IPS-20b (cell line): ENCODE measurements at regions not wholly inside any gene's neighbourhood (a gene's known extent, or its start where the extent isn't known, plus 50 kb on each side); places are given as distances from the start of the nearest gene placed in this dataset.

Source experiments
- H3K27ac ChIP-seq: one replicate; pipeline ENCODE4 v1.5.1; 2013; ENCODE audit warnings: low read length
- H3K27me3 ChIP-seq: 2 replicates; pipeline ENCODE4 v1.6.1; 2013; ENCODE audit warnings: mild to moderate bottlenecking, low read length, inconsistent platforms; ENCODE audit not compliant: insufficient read depth
- H3K36me3 ChIP-seq: 2 replicates; pipeline ENCODE4 v1.6.1; 2013; ENCODE audit warnings: low read depth, mild to moderate bottlenecking, inconsistent platforms, low read length, moderate library complexity; ENCODE audit not compliant: insufficient read depth
- H3K4me1 ChIP-seq: 2 replicates; pipeline ENCODE4 v1.6.1; 2013; ENCODE audit warnings: mild to moderate bottlenecking, control low read depth, inconsistent platforms, low read length, moderate library complexity; ENCODE audit not compliant: insufficient read depth
- H3K4me3 ChIP-seq: 2 replicates; pipeline ENCODE4 v1.5.1; 2013; ENCODE audit warnings: mild to moderate bottlenecking, low read length, inconsistent platforms
- H3K9ac ChIP-seq: 2 replicates; pipeline ENCODE4 v1.6.1; 2013; ENCODE audit warnings: low read depth, mild to moderate bottlenecking, inconsistent platforms, low read length, moderate library complexity
- H3K9me3 ChIP-seq: 2 replicates; pipeline ENCODE4 v1.6.1; 2013; ENCODE audit warnings: mild to moderate bottlenecking, low read depth, low read length, inconsistent platforms; ENCODE audit not compliant: insufficient read depth

DNA sequence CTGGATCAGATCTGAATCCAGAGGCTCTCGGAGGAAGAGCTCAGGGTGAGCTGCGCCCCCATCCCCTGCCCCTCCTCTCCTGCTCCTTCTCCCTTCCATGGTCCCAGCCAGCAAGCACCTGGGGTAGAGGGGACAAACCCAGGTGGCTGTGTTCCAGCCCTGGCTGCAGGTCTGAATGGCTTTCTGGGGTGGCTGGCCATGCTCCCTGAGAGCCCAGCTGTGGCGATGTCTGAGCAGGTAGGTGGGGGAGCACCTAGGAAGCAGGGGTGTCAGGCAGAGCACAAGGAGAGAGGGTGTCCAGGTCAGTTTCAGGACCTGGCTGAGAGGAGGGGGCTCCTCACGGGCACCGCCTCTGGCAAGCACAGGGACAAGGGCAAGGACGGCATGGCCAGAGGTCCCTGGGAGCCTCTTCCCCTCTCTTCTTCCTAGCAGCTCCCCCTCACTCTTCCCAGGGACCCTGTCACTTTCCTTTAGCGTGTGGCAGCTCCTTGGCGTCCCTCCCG is 310.0 kb downstream of the SEC14L1 start:
- Histone ChIP-seq H3K36me3 (no peaks in the 10 kb centered on the region), H3K9ac (peak overlapping the region; percentile 92), H3K27ac (peak overlapping the region; percentile 80), H3K4me3 (peak overlapping the region; percentile 75), H3K4me1 (peaks cover 28% of the 10 kb centered on the region), H3K27me3 (no peaks in the 10 kb centered on the region), H3K9me3 (no peaks in the 10 kb centered on the region)

DNA sequence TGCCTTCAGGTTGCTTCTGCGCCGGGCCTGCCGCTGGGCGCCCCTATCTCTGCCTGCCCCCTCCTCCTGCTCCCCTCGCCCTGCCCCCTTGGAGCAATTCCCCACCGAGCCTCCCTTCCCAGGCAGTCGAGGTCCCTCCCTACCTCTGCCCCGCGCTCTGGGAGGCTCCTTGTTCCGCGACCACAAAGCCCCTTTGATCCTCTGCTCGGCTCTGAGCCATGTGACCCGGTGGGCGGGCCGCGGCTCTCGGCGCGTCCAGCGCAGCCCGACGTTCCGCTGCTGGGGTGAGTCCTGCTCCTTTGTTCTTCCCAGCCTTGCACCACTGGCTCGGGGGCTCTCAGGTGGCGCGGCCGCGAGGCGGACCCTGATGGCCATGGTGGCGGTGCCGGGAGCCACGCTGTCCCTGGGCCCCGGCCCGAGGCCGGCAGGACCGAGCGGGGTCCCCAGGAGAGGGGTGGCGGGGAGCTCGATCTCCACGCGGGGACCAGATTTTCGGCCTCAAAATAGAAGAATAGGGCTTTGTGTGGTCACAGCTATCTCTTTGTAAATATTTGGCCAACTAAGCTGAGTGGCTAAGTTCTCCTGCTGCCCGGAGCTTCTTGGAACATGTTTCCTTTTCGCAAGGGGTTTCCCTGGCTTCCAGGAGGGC is 310.6 kb downstream of the SEC14L1 start:
- no peaks in the 10 kb centered on the region for H3K9me3 ChIP-seq
- H3K36me3 ChIP-seq: no peaks in the 10 kb centered on the region
- peak overlapping the region; percentile 92 for H3K9ac ChIP-seq
- peaks cover 28% of the 10 kb centered on the region for H3K4me1 ChIP-seq
- peak overlapping the region; percentile 80 for H3K27ac ChIP-seq
- no peaks in the 10 kb centered on the region for H3K27me3 ChIP-seq
- peak overlapping the region; percentile 75 for H3K4me3 ChIP-seq

GRCh38 chr17:77451894-77452852 is 311.4 kb downstream of the SEC14L1 start:
- peaks cover 28% of the 10 kb centered on the region for H3K4me1 ChIP-seq
- H3K27ac ChIP-seq: peak overlapping the region; percentile 80
- no peaks in the 10 kb centered on the region for H3K9me3 ChIP-seq
- no peaks in the 10 kb centered on the region for H3K36me3 ChIP-seq
- H3K4me3 ChIP-seq: peak overlapping the region; percentile 75
- no peaks in the 10 kb centered on the region for H3K27me3 ChIP-seq
- peak overlapping the region; percentile 92 for H3K9ac ChIP-seq

DNA sequence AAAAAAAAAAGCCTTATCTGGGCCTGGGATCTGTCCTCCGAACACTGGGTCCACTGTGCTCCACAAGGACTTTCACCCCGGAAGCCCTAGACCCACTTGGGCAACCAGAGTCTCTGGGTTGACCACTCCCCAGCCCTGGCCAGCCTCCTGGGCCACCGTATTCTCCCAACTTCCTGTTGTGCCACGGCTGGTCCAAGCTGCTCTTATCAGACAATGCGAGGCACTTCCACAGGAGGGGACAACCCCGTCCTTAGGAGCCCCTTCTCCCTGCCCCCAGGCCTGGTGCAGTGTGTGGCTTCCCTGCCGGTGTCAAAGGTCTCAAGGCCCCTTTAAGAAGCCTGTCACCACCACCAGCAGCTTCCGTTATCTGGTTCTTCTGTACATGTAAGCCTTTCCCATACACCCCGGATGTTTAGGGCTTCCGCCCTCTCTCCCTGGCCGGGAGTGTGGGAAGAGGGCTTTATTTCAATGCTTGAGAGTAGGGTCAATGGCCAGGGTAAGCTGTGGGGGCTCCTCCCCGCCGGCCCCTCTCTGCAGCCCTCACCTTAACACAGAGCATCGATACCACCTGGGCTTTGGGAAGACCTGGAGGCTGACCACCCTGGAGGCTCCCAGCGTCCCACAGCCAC is 313.0 kb downstream of the SEC14L1 start:
- H3K4me3 ChIP-seq: no peak overlapping the region
- H3K27me3 ChIP-seq: no peaks in the 10 kb centered on the region
- H3K9me3 ChIP-seq: no peaks in the 10 kb centered on the region
- H3K27ac ChIP-seq: no peak overlapping the region
- peaks cover 28% of the 10 kb centered on the region for H3K4me1 ChIP-seq
- H3K36me3 ChIP-seq: no peaks in the 10 kb centered on the region
- no peak overlapping the region for H3K9ac ChIP-seq

- Histone ChIP-seq H3K27me3 (no peaks in the 10 kb centered on the region), H3K9ac (no peak overlapping the region), H3K4me3 (no peak overlapping the region), H3K27ac (no peak overlapping the region), H3K36me3 (no peaks in the 10 kb centered on the region), H3K9me3 (no peaks in the 10 kb centered on the region), H3K4me1 (peaks cover 28% of the 10 kb centered on the region)
Observed at GRCh38 chr17:77454242-77455095, 313.7 kb downstream of the SEC14L1 start.

DNA sequence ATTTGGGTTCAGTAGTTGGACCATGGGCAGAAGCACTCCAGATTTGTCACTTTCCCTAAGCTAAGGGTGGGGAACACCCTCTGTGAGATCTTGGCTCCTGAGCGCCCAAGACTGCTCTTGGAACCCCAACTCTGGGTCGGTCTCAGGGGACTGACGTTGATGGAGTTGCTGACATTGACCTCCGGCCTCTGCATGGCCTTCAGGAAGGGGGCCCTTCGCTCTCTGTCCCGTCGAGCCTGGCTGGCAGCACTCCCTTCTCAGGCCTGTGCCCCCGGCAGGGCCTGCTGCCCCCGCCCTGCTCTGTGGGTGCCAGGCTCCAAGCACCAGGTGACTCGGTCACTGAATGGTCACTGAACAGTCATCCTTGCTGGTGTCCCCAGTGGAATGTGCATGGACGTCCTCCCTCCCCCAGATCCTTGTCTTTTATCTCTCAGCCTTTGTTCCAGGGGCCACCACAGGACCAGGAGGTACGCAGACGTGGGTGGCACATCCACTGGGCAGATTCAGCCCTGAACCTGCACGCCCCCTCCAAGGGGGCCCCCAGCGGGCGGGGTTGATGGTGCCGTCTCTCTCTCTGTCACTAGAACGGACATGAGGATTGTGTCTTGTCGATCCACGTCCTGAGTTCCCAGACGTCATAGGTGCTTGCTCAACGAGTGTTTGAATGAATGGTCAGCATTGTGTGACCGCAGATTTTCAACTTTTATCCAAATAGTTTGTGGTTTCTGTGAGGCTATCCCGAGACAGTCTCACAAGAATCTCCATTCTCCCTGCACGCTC is 314.5 kb downstream of the SEC14L1 start:
- Histone ChIP-seq H3K4me3 (no peak overlapping the region), H3K27me3 (no peaks in the 10 kb centered on the region), H3K9me3 (no peaks in the 10 kb centered on the region), H3K36me3 (no peaks in the 10 kb centered on the region), H3K27ac (no peak overlapping the region), H3K9ac (no peak overlapping the region), H3K4me1 (peaks cover 27% of the 10 kb centered on the region)

DNA sequence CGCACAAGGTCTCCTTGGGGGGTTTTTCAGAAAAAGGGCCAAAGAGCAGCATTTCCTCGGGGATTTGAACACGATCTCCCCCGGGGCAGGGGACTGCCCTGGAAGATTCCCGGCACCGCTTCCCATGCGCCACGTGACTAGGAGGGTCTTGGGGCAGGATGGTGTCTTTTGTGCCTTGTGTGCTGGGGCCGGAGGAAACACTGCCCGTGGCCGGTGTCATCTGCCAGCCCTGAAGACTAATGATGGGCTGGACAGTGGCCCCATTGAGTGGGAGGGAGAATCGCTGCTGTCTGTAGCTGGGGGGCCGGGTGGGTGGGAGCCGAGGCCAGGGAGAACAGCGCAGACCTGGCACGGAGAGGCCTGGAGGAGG is 315.1 kb downstream of the SEC14L1 start:
- Histone ChIP-seq H3K4me3 (no peak overlapping the region), H3K27ac (no peak overlapping the region), H3K9me3 (no peaks in the 10 kb centered on the region), H3K9ac (no peak overlapping the region), H3K4me1 (peaks cover 25% of the 10 kb centered on the region; the same call in 1 of the 2 replicates), H3K27me3 (no peaks in the 10 kb centered on the region), H3K36me3 (no peaks in the 10 kb centered on the region)

GRCh38 chr17:77456271-77456950 is 315.6 kb downstream of the SEC14L1 start:
- H3K36me3 ChIP-seq: no peaks in the 10 kb centered on the region

GRCh38 chr17:77456951-77457548 is 316.3 kb downstream of the SEC14L1 start:
- Histone ChIP-seq H3K9me3 (no peaks in the 10 kb centered on the region), H3K4me1 (peaks cover 32% of the 10 kb centered on the region; the same call in 1 of the 2 replicates), H3K9ac (no peak overlapping the region), H3K27ac (no peak overlapping the region), H3K36me3 (no peaks in the 10 kb centered on the region), H3K27me3 (no peaks in the 10 kb centered on the region), H3K4me3 (no peak overlapping the region)

More at GRCh38 chr17:77456271-77456950, 315.6 kb downstream of the SEC14L1 start:
- Histone ChIP-seq H3K27me3 (no peaks in the 10 kb centered on the region), H3K4me3 (no peak overlapping the region), H3K9ac (no peak overlapping the region), H3K27ac (no peak overlapping the region), H3K4me1 (peaks cover 25% of the 10 kb centered on the region; the same call in 1 of the 2 replicates), H3K9me3 (no peaks in the 10 kb centered on the region)
